BLaER1 treated with 17β-estradiol and CSF1 and Interleukin-3, amounts not matched to agents 10 nM and 100 nM (cell line): ENCODE measurements at regions not wholly inside any gene's neighbourhood (a gene's known extent, or its start where the extent isn't known, plus 50 kb on each side); places are given as distances from the start of the nearest gene placed in this dataset.

Source experiments
- H3K27ac ChIP-seq, 11 experiments: shearing (Covaris generic); formaldehyde crosslinking; 2 replicates each; pipeline ENCODE4 v1.8.1; 2022
- H3K27me3 ChIP-seq, 11 experiments: shearing (Covaris generic); formaldehyde crosslinking; 2 replicates each; pipeline ENCODE4 v1.8.1; 2022
- H3K36me3 ChIP-seq, 11 experiments: shearing (Covaris generic); formaldehyde crosslinking; 2 replicates each; pipeline ENCODE4 v1.8.1; 2022
- H3K4me1 ChIP-seq, 10 experiments: shearing (Covaris generic); formaldehyde crosslinking; 2 replicates each; pipeline ENCODE4 v1.8.1; 2022
- H3K4me2 ChIP-seq, 11 experiments: shearing (Covaris generic); formaldehyde crosslinking; 2 replicates each; pipeline ENCODE4 v1.8.1; 2022
- H3K4me3 ChIP-seq, 10 experiments: shearing (Covaris generic); formaldehyde crosslinking; 2 replicates each; pipeline ENCODE4 v1.8.1; 2022
- H3K9ac ChIP-seq, 11 experiments: shearing (Covaris generic); formaldehyde crosslinking; 2 replicates each; pipeline ENCODE4 v1.8.1; 2022
- H3K9me3 ChIP-seq, 11 experiments: shearing (Covaris generic); formaldehyde crosslinking; replicated peaks in 1 of 11; 2 replicates each; pipeline ENCODE4 v1.8.1; 2022
- H4K20me1 ChIP-seq, 11 experiments: shearing (Covaris generic); formaldehyde crosslinking; 2 replicates each; pipeline ENCODE4 v1.8.1; 2022
- Cebpa-rat ChIP-seq, 11 experiments: shearing (Covaris generic); IDR thresholded peaks; 2 replicates each; pipeline ENCODE4 v1.8.1; 2022

DNA sequence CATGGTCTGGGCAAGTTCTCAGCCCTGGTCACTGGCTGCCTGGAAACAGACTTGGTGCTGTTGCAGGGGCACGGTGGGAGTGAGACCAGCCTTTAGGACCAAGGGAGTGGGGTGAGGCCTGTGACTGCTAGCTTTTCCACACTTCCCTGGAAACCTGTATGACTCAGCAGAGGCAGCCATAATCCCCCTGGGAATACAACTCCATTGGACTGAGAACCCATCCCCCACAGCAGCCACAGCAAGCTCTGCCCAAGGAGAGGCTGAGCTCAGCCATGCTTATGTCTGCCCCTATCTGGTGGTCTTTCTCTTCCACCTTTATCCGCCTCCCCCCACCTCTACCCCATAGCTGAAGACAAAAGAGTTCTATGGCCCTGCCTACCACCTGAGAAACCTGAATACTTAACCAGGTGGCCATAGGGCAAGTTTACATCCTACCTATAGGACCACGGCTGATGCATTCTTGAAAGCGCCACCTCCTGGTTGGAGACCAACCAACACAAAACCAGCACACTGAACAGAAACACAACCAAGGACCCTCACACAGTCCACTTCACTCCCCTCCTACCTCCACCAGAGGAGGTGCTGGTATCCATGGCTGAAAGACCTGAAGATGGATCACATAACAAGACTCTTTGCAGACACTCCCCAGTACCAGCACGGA is 816.2 kb upstream of the SOX9 start:
- H3K27me3 ChIP-seq, result no peaks in the 10 kb centered on the region
- H3K36me3 ChIP-seq, result no peaks in the 10 kb centered on the region
- no peak overlapping the region for H3K4me2 ChIP-seq
- H3K4me1 ChIP-seq, result no peaks in the 10 kb centered on the region
- H3K9me3 ChIP-seq, result peaks cover 0 to 18% (median 13%) of the 10 kb centered on the region in 11 experiments; a peak in 13 of 22 replicates
- TF ChIP-seq Cebpa-rat (IDR thresholded peaks at IDR 0.05), result no peak
- H3K9ac ChIP-seq, result no peak overlapping the region
- no peaks in the 10 kb centered on the region for H4K20me1 ChIP-seq
- no peak overlapping the region for H3K4me3 ChIP-seq
- H3K27ac ChIP-seq, result no peak overlapping the region

DNA sequence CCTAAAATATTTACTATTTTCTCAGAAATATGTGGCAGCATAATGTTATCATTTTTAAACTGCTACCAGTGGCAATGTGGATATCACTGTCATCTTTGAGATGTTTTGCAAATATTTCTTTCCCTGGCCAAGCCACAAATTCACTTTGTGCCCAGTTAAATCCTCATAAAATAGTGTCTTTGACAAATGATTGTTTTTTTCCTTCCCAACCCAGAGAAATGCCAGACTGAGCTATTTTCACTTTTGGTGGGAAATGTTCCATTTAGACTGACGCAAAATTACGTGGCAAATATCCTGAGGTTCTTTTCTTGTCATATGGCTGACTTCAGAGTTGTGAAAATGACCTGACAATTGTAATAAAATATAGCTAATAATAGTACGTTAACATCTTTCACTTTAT is 807.0 kb upstream of the SOX9 start:
- TF ChIP-seq Cebpa-rat (IDR thresholded peaks at IDR 0.05), result no peak
- no peak overlapping the region for H3K4me3 ChIP-seq
- H3K27ac ChIP-seq, result no peak overlapping the region
- H3K27me3 ChIP-seq, result no peaks in the 10 kb centered on the region
- no peaks in the 10 kb centered on the region for H3K36me3 ChIP-seq
- no peak overlapping the region for H3K4me2 ChIP-seq
- H3K4me1 ChIP-seq, result no peaks in the 10 kb centered on the region
- H3K9ac ChIP-seq, result no peak overlapping the region
- no peaks in the 10 kb centered on the region for H3K9me3 ChIP-seq
- no peaks in the 10 kb centered on the region for H4K20me1 ChIP-seq

DNA sequence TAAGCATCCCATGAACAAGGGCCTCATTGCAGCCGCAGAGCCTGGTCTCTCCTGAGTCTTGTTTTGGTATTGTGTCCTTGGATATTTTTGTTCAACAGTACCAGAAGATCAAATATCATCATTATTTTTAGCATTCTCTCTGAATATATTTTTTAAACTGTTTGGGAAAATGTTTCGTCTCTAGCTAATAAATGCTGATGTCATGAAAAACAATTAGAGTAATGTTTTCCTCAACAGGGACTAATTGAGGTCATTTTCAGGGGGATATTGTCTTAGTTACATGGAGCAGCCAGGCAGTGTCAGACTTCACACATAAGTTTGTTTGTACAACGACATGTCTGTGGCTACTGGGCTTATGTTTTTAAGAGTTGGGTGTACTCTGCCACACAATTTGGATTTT is 805.3 kb upstream of the SOX9 start:
- Histone ChIP-seq H3K4me3 (no peak overlapping the region), H3K27me3 (no peaks in the 10 kb centered on the region), H3K9ac (no peak overlapping the region), H3K9me3 (no peaks in the 10 kb centered on the region), H3K4me1 (no peaks in the 10 kb centered on the region), H3K27ac (no peak overlapping the region), H3K4me2 (no peak overlapping the region), H3K36me3 (no peaks in the 10 kb centered on the region), H4K20me1 (no peaks in the 10 kb centered on the region)
- no peak for TF ChIP-seq Cebpa-rat (IDR thresholded peaks at IDR 0.05)

DNA sequence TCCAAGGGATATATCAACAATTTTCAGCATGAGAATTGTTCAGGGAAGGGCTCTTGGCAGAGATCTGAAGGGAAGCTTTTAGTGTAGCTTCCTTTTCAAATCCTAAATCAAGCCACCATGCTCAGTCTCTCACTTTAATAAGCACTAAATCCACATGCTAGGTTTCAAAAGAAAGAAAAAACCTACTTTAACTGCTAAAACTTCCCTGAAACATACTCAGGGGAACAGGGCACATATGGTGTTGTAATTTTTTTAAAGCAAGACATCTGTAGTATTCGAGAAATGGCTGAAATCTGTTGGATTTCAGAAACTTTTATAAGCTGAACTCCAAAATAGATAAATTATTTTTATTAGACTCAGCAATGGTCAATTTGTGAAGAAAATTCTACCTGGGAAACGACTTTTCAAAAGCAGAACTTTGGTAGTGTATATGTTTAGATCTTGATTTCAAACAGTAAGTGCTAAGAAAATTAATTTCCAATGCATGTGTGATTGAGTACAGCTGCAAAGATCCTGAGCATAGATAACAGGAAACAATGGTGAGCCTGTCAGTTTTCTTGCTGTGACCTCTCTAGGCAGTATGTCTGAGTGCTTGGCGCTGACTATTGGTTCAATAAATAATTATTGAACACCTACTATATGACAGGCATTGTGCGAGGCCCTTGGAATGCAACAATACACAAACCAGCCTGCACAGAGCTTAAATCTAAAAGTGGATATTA is 804.5 kb upstream of the SOX9 start:
- no peak overlapping the region for H3K4me2 ChIP-seq
- no peaks in the 10 kb centered on the region for H4K20me1 ChIP-seq
- no peaks in the 10 kb centered on the region for H3K9me3 ChIP-seq
- no peak for TF ChIP-seq Cebpa-rat (IDR thresholded peaks at IDR 0.05)
- H3K9ac ChIP-seq, result no peak overlapping the region
- H3K36me3 ChIP-seq, result no peaks in the 10 kb centered on the region
- no peaks in the 10 kb centered on the region for H3K27me3 ChIP-seq
- no peak overlapping the region for H3K4me3 ChIP-seq
- no peak overlapping the region for H3K27ac ChIP-seq
- no peaks in the 10 kb centered on the region for H3K4me1 ChIP-seq

DNA sequence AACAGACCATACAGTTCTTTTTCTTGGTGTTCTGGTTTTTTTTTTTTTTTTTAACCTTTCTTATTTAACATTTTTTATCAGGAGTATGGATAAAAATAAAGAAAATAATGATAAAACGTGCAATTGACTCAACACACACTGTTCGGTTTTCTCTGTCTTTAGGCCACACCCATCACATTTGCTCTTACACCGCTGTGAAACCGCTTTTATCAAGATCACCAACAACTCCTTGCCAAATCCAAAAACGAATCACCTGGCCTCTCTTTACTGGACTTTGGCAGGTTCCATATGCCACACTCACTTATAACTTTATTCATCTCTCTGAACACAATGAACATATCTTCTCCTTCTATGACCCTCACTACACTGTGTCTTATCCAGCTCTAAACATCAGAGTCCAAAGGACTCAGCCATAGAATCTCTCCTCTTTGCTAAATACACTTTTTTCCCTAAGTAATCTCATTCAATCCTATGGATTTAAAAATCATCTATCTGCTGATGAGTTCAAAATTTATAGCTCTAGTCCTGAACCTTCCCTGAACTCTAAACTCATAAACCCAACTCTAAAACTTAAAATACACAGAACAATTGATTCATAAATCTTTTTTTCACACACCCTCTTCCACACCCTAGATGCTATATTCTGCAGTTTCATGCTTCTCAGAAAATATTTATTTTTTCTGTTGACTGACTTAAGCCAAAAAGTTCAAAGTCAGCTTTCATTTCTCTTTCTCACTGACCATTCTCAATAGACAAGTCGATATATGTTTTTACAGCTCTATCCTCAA is 800.6 kb upstream of the SOX9 start:
- Histone ChIP-seq H3K27me3 (no peaks in the 10 kb centered on the region), H3K9ac (no peak overlapping the region), H3K36me3 (no peaks in the 10 kb centered on the region), H4K20me1 (no peaks in the 10 kb centered on the region), H3K9me3 (no peaks in the 10 kb centered on the region), H3K4me3 (no peak overlapping the region), H3K4me1 (no peaks in the 10 kb centered on the region), H3K4me2 (no peak overlapping the region), H3K27ac (no peak overlapping the region)
- TF ChIP-seq Cebpa-rat (IDR thresholded peaks at IDR 0.05), result no peak

DNA sequence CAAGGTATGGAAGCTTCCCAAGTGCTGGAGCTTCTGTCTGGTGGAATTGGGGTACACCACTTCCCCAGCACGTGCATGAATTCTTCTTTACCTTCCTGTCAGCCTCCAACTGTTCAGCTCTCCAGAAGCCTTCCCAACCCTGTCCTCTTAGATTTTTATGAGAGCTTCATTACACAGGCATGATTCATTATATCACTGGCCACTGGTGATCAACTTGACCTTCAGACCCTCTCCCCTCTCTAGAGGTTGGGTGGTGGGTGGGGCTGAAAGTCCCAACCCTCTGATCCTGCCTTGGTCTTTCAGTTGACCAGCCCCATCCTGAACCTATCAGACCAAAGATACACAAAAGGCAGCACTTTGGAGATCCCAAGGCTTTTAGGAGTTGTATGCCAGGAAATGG is 795.7 kb upstream of the SOX9 start:
- Histone ChIP-seq H3K27me3 (no peaks in the 10 kb centered on the region), H3K4me3 (no peak overlapping the region), H3K9ac (no peak overlapping the region), H3K4me2 (no peak overlapping the region), H3K4me1 (no peaks in the 10 kb centered on the region), H3K9me3 (no peaks in the 10 kb centered on the region), H3K27ac (no peak overlapping the region), H3K36me3 (no peaks in the 10 kb centered on the region), H4K20me1 (no peaks in the 10 kb centered on the region)
- no peak for TF ChIP-seq Cebpa-rat (IDR thresholded peaks at IDR 0.05)

DNA sequence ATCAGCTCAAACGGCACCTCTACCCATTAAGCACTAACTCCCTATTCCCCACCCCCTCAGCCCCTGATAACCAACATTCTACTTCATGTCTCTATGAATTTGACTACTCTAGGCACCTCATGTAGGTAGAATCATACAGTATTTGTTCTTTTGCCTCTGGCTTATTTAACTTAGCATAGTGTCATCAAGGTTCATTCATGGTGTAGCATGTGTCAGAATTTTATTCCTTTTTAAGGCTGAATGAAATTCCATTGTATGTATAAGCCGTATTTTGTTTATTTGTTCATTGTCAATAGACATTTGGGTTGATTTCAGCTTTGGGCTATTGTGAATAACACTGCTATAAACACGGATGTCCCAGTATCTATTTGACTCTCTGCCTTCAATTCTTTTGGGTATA is 794.9 kb upstream of the SOX9 start:
- no peaks in the 10 kb centered on the region for H4K20me1 ChIP-seq
- no peaks in the 10 kb centered on the region for H3K9me3 ChIP-seq
- H3K27ac ChIP-seq, result no peak overlapping the region
- no peak overlapping the region for H3K4me3 ChIP-seq
- H3K4me2 ChIP-seq, result no peak overlapping the region
- H3K36me3 ChIP-seq, result no peaks in the 10 kb centered on the region
- no peak overlapping the region for H3K9ac ChIP-seq
- no peak for TF ChIP-seq Cebpa-rat (IDR thresholded peaks at IDR 0.05)
- no peaks in the 10 kb centered on the region for H3K27me3 ChIP-seq
- no peaks in the 10 kb centered on the region for H3K4me1 ChIP-seq

DNA sequence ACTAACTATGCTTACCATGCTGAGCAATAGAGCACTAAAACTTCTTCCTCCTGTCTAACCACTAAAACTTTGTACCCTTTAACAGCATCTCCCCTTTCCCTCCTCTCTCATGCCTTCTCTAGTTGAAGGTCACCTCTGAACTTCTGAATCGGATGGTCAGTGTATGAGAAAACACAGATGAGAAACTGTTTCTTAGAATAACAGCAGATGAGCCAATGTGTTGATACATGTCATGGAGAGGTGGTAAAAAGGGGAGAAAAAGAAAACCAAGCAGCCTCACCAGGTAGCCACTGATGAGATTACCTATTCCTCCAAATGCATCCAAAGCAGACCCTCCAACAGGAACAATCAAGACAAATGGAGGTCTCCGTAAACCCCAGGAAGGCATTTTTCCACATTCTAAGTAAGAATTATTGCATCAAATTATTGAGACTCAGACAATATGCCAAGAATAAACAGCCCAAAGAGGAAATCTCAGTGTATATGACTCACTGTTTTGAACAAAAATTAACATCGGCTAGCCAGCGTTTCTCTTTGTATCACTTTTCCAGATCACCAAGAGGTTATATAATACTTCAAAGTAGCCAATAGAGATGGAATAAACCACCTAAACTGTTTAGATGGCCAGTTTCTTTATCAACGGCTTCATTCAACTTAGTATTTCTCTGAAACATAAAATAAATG is 793.3 kb upstream of the SOX9 start:
- Histone ChIP-seq H3K4me1 (no peaks in the 10 kb centered on the region), H3K27ac (no peak overlapping the region), H3K9me3 (no peaks in the 10 kb centered on the region), H3K27me3 (no peaks in the 10 kb centered on the region), H3K36me3 (no peaks in the 10 kb centered on the region), H3K4me2 (no peak overlapping the region), H4K20me1 (no peaks in the 10 kb centered on the region), H3K4me3 (no peak overlapping the region), H3K9ac (no peak overlapping the region)
- TF ChIP-seq Cebpa-rat (IDR thresholded peaks at IDR 0.05), result no peak

DNA sequence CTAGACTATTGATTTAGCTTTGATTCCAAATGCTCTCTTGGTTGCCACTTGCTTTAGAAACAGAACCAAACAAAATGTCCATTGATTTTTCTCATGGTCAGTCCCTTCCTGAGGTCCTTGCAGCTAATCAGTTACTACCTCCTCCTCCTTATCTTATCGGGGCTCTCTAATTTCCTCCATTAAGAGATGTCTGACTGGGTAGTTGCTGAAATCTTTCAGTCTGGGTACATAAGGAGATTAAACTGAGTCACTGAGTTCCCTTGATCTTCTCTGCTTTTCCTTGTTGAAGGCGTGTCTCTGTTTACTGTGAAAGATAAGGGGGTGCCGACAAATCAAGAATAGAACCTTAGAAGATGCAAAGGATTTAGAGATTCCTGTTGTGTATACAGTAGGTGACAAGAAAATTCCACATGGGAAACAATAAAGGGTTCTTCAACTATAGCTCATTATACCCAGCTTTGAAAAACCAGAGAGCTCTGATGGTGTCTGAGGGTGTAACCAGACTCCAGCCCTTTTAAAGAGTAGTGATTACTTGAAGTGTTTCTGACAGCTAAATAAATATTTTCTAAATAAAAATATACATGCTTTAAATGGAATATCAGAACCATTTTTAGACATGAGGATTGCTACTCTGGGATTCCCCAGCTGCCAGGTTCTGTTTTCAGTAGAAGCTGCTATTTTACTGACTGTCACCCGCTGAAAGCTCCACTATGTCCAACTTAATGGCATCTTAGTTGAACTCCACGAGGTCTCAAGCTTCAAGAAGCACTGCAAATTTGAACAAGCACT is 791.3 kb upstream of the SOX9 start:
- TF ChIP-seq Cebpa-rat (IDR thresholded peaks at IDR 0.05), result no peak
- Histone ChIP-seq H3K27ac (no peak overlapping the region), H3K27me3 (no peaks in the 10 kb centered on the region), H3K4me3 (no peak overlapping the region), H3K36me3 (no peaks in the 10 kb centered on the region), H3K9me3 (no peaks in the 10 kb centered on the region), H4K20me1 (no peaks in the 10 kb centered on the region), H3K4me1 (no peaks in the 10 kb centered on the region), H3K9ac (no peak overlapping the region), H3K4me2 (no peak overlapping the region)
